H9 (cell line): ENCODE measurements at regions not wholly inside any gene's neighbourhood (a gene's known extent, or its start where the extent isn't known, plus 50 kb on each side); places are given as distances from the start of the nearest gene placed in this dataset.

Source experiments
- DNase-seq: peaks from one replicate; pipeline ENCODE4 v3.0.0-alpha.2; 2017
- H2AFZ ChIP-seq: one replicate; pipeline ENCODE4 v1.6.1; 2013; ENCODE audit warnings: mild to moderate bottlenecking, low read length, control low read depth, moderate library complexity
- H2AK5ac ChIP-seq: 2 replicates; pipeline ENCODE4 v1.6.1; 2013; ENCODE audit warnings: low read length, control low read depth, mixed read lengths; ENCODE audit not compliant: insufficient read length
- H2BK120ac ChIP-seq: one replicate; pipeline ENCODE4 v1.6.1; 2013; ENCODE audit warnings: low read depth, mild to moderate bottlenecking, low read length, control low read depth, inconsistent platforms; ENCODE audit not compliant: poor library complexity, severe bottlenecking
- H2BK12ac ChIP-seq: 2 replicates; pipeline ENCODE4 v1.6.1; 2013; ENCODE audit warnings: low read length, control low read depth, mixed read lengths, low read depth; ENCODE audit not compliant: insufficient read length
- H2BK15ac ChIP-seq: 2 replicates; pipeline ENCODE4 v1.6.1; 2013; ENCODE audit warnings: low read depth, low read length, control low read depth
- H2BK20ac ChIP-seq: one replicate; pipeline ENCODE4 v1.6.1; 2013; ENCODE audit warnings: low read depth, mild to moderate bottlenecking, low read length, control low read depth, inconsistent platforms; ENCODE audit not compliant: poor library complexity, severe bottlenecking
- H2BK5ac ChIP-seq: 2 replicates; pipeline ENCODE4 v1.6.1; 2013; ENCODE audit warnings: low read length, control low read depth, mixed read lengths; ENCODE audit not compliant: insufficient read length
- H3K14ac ChIP-seq: 2 replicates; pipeline ENCODE4 v1.6.1; 2013; ENCODE audit warnings: low read length, control low read depth; ENCODE audit not compliant: insufficient read depth
- H3K18ac ChIP-seq: 2 replicates; pipeline ENCODE4 v1.6.1; 2013; ENCODE audit warnings: low read depth, mild to moderate bottlenecking, mixed read lengths, low read length, control low read depth; ENCODE audit not compliant: insufficient read length
- H3K23ac ChIP-seq: 2 replicates; pipeline ENCODE4 v1.6.1; 2013; ENCODE audit warnings: low read length, control low read depth, mixed read lengths, low read depth; ENCODE audit not compliant: insufficient read length
- H3K23me2 ChIP-seq: 2 replicates; pipeline ENCODE4 v1.6.1; 2013; ENCODE audit warnings: low read depth, mild to moderate bottlenecking, mixed read lengths, low read length, control low read depth; ENCODE audit not compliant: insufficient read length, poor library complexity, severe bottlenecking
- H3K27ac ChIP-seq: 2 replicates; pipeline ENCODE4 v1.5.1; 2013; ENCODE audit warnings: low read length, control low read depth, mixed read lengths, low read depth; ENCODE audit not compliant: insufficient read length
- H3K27me3 ChIP-seq: 2 replicates; pipeline ENCODE4 v1.6.1; 2013; ENCODE audit warnings: low read length, control low read depth, inconsistent platforms; ENCODE audit not compliant: insufficient read depth
- H3K4ac ChIP-seq: 2 replicates; pipeline ENCODE4 v1.6.1; 2013; ENCODE audit warnings: low read depth, mild to moderate bottlenecking, control low read depth, inconsistent platforms, low read length, moderate library complexity
- H3K4me1 ChIP-seq: 2 replicates; pipeline ENCODE4 v1.6.1; 2013; ENCODE audit warnings: low read length, control low read depth, inconsistent platforms; ENCODE audit not compliant: insufficient read depth
- H3K4me2 ChIP-seq: 2 replicates; pipeline ENCODE4 v1.6.1; 2013; ENCODE audit warnings: low read length, control low read depth, mixed read lengths; ENCODE audit not compliant: insufficient read length, insufficient read depth
- H3K56ac ChIP-seq: 2 replicates; pipeline ENCODE4 v1.6.1; 2013; ENCODE audit warnings: low read depth, mild to moderate bottlenecking, mixed read lengths, low read length, control low read depth; ENCODE audit not compliant: insufficient read length
- H3K79me1 ChIP-seq: 2 replicates; pipeline ENCODE4 v1.6.1; 2013; ENCODE audit warnings: low read depth, mild to moderate bottlenecking, moderate library complexity, low read length, control low read depth, inconsistent platforms; ENCODE audit not compliant: insufficient read depth, poor library complexity, severe bottlenecking
- H3K79me2 ChIP-seq: 2 replicates; pipeline ENCODE4 v1.6.1; 2013; ENCODE audit warnings: low read length, control low read depth, inconsistent platforms; ENCODE audit not compliant: insufficient read depth
- H3K9ac ChIP-seq: 2 replicates; pipeline ENCODE4 v1.6.1; 2013; ENCODE audit warnings: low read length, control low read depth, mixed read lengths; ENCODE audit not compliant: insufficient read length; ENCODE audit errors: extremely low read depth
- H3K9me3 ChIP-seq: one replicate; pipeline ENCODE4 v1.6.1; 2013; ENCODE audit warnings: low read depth, low read length, inconsistent platforms; ENCODE audit not compliant: control insufficient read depth
- H3T11ph ChIP-seq: one replicate; pipeline ENCODE4 v1.6.1; 2013; ENCODE audit warnings: mild to moderate bottlenecking, low read length, control low read depth, inconsistent platforms
- H4K20me1 ChIP-seq: one replicate; pipeline ENCODE4 v1.6.1; 2013; ENCODE audit not compliant: control insufficient read depth, insufficient read length, insufficient read depth
- H4K5ac ChIP-seq: 2 replicates; pipeline ENCODE4 v1.6.1; 2013; ENCODE audit warnings: low read depth, mild to moderate bottlenecking, mixed read lengths, low read length, control low read depth; ENCODE audit not compliant: insufficient read length
- H4K8ac ChIP-seq: replicated peaks from 2 replicates; pipeline ENCODE4 v1.6.1; 2013; ENCODE audit warnings: low read length, control low read depth, mixed read lengths, low read depth; ENCODE audit not compliant: insufficient read length
- H4K91ac ChIP-seq: 2 replicates; pipeline ENCODE4 v1.6.1; 2013; ENCODE audit warnings: low read depth, mild to moderate bottlenecking, moderate library complexity, mixed read lengths, low read length, control low read depth; ENCODE audit not compliant: insufficient read length
- H3K27ac Mint-ChIP-seq, 3 experiments: 2 replicates in 2 of 3; 3 replicates in 1 of 3; pipeline ENCODE4 v1.8.0; 2020 to 2021; ENCODE audit warnings: mixed read lengths in 3 of 3, mild to moderate bottlenecking in 1 of 3, moderate library complexity in 1 of 3
- H3K27me3 Mint-ChIP-seq: 2 replicates; pipeline ENCODE4 v1.8.0; 2021; ENCODE audit warnings: low read depth, mild to moderate bottlenecking, moderate library complexity, mixed read lengths
- H3K36me3 Mint-ChIP-seq, 3 experiments: 2 replicates in 2 of 3; 3 replicates in 1 of 3; pipeline ENCODE4 v1.8.0; 2020 to 2021; ENCODE audit warnings: low read depth in 3 of 3, mixed read lengths in 3 of 3; ENCODE audit not compliant: insufficient read depth in 1 of 3
- H3K4me1 Mint-ChIP-seq, 2 experiments: 2 replicates each; pipeline ENCODE4 v1.8.0; 2020; ENCODE audit warnings: mixed read lengths in 2 of 2
- H3K4me3 Mint-ChIP-seq, 2 experiments: 2 replicates in 1 of 2; 3 replicates in 1 of 2; pipeline ENCODE4 v1.8.0; 2020 to 2021; ENCODE audit warnings: mild to moderate bottlenecking in 2 of 2, mixed read lengths in 2 of 2, moderate library complexity in 1 of 2
- H3K9me3 Mint-ChIP-seq, 2 experiments: 2 replicates in 1 of 2; 3 replicates in 1 of 2; pipeline ENCODE4 v1.8.0; 2020; ENCODE audit warnings: mild to moderate bottlenecking in 2 of 2, mixed read lengths in 2 of 2, moderate library complexity in 1 of 2
- CTCF ChIP-seq: fragments of 200-600 bp; sonication (generic); conservative IDR thresholded peaks from 3 replicates; pipeline ENCODE4 v1.8.0; 2021; ENCODE audit warnings: antibody characterized with exemption, mild to moderate bottlenecking
- WGBS: extraction: QIAGEN DNeasy Blood & Tissue Kit; methylation state at CpG from one replicate; pipeline ENCODE4 v1.1.7; 2013; ENCODE audit warnings: missing lambda C conversion rate, low lambda C conversion rate, mixed read lengths; ENCODE audit not compliant: insufficient read length; ENCODE audit errors: extremely low coverage; 5-methylcytosine and 5-hydroxymethylcytosine counted together

GRCh38 chr13:89455741-89456140 lies 1784.6 kb downstream of the SLITRK5 start:
- H3K9me3 Mint-ChIP-seq: no peaks in the 10 kb centered on the region
- no peaks in the 10 kb centered on the region for H3K27me3 Mint-ChIP-seq
- Histone ChIP-seq H2AFZ (no peak overlapping the region), H2BK5ac (no peak overlapping the region), H2BK120ac (no peak overlapping the region), H3K14ac (no peak overlapping the region), H3K9ac (no peak overlapping the region), H2BK15ac (no peak overlapping the region), H3K18ac (no peak overlapping the region), H3K79me1 (no peaks in the 10 kb centered on the region), H2AK5ac (no peak overlapping the region), H4K5ac (no peak overlapping the region), H3K27ac (no peak overlapping the region), H3K79me2 (no peaks in the 10 kb centered on the region), H3K4me2 (no peak overlapping the region), H3K23ac (no peak overlapping the region), H3K4ac (no peak overlapping the region), H4K91ac (no peak overlapping the region), H3K23me2 (no peaks in the 10 kb centered on the region), H2BK20ac (no peak overlapping the region), H3K56ac (no peak overlapping the region), H3K27me3 (no peaks in the 10 kb centered on the region), H3K9me3 (no peaks in the 10 kb centered on the region), H3T11ph (no peak overlapping the region), H3K4me1 (no peaks in the 10 kb centered on the region), H2BK12ac (no peak overlapping the region), H4K20me1 (no peaks in the 10 kb centered on the region), H4K8ac (no peak overlapping the region)
- no CpG with 5 or more reads among the region's 2 CpGs for WGBS
- H3K4me1 Mint-ChIP-seq: no peaks in the 10 kb centered on the region
- H3K4me3 Mint-ChIP-seq: no peak overlapping the region
- TF ChIP-seq CTCF: no peak
- DNase-seq: no peak
- H3K36me3 Mint-ChIP-seq: no peaks in the 10 kb centered on the region
- no peak overlapping the region for H3K27ac Mint-ChIP-seq
